Endothelial cell (in vitro differentiated cells): ENCODE measurements at regions not wholly inside any gene's neighbourhood (a gene's known extent, or its start where the extent isn't known, plus 50 kb on each side); places are given as distances from the start of the nearest gene placed in this dataset.

Experiments
- DNase-seq: peaks from one replicate; pipeline ENCODE4 v3.0.0; 2021; ENCODE audit warnings: low spot score
- H3K27ac Mint-ChIP-seq: one replicate; pipeline ENCODE4 v1.8.0; 2021; ENCODE audit warnings: mixed read lengths, inconsistent platforms; ENCODE audit not compliant: unreplicated experiment
- H3K27me3 Mint-ChIP-seq: one replicate; pipeline ENCODE4 v1.8.0; 2021; ENCODE audit warnings: mild to moderate bottlenecking, moderate library complexity, mixed read lengths, inconsistent platforms; ENCODE audit not compliant: unreplicated experiment
- H3K36me3 Mint-ChIP-seq: one replicate; pipeline ENCODE4 v1.8.0; 2021; ENCODE audit warnings: mild to moderate bottlenecking, low read depth, mixed read lengths, inconsistent platforms; ENCODE audit not compliant: unreplicated experiment
- H3K4me1 Mint-ChIP-seq: one replicate; pipeline ENCODE4 v1.8.0; 2021; ENCODE audit warnings: mild to moderate bottlenecking, mixed read lengths, inconsistent platforms; ENCODE audit not compliant: unreplicated experiment
- H3K4me3 Mint-ChIP-seq: one replicate; pipeline ENCODE4 v1.8.0; 2021; ENCODE audit warnings: mild to moderate bottlenecking, mixed read lengths, inconsistent platforms; ENCODE audit not compliant: unreplicated experiment
- H3K9me3 Mint-ChIP-seq: one replicate; pipeline ENCODE4 v1.8.0; 2021; ENCODE audit warnings: mixed read lengths, inconsistent platforms; ENCODE audit not compliant: unreplicated experiment
- TF ChIP-seq, protein P1 (sequence below): fragments of 200-600 bp; sonication (generic); IDR thresholded peaks from one replicate; pipeline ENCODE4 v1.5.0; 2021; ENCODE audit warnings: antibody characterized with exemption; ENCODE audit not compliant: unreplicated experiment

DNA sequence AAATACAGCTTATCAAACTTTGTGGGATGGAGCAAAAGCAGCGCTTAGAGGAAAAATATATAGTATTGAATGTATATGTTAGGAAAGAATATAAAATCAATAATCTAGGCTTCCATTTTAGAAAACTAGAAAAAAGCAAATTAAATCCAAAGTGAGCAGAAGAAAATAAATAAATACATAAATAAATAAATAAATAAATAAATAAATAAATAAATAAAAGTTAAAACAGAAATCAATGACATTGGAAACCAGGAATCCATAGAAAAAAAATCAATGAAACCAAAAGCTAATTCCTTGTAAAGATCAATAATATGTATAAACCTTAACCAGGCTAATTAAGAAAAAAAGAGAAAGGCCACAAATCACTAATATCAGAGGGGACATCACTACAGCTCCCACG lies 141.8 kb upstream of the C1QTNF7 start:
- no peaks in the 10 kb centered on the region for H3K9me3 Mint-ChIP-seq
- H3K36me3 Mint-ChIP-seq, result no peaks in the 10 kb centered on the region
- H3K27ac Mint-ChIP-seq, result no peak overlapping the region
- no peaks in the 10 kb centered on the region for H3K27me3 Mint-ChIP-seq
- DNase-seq, result no peak
- no peak overlapping the region for H3K4me3 Mint-ChIP-seq
- no peaks in the 10 kb centered on the region for H3K4me1 Mint-ChIP-seq
- TF ChIP-seq, protein P1, sequence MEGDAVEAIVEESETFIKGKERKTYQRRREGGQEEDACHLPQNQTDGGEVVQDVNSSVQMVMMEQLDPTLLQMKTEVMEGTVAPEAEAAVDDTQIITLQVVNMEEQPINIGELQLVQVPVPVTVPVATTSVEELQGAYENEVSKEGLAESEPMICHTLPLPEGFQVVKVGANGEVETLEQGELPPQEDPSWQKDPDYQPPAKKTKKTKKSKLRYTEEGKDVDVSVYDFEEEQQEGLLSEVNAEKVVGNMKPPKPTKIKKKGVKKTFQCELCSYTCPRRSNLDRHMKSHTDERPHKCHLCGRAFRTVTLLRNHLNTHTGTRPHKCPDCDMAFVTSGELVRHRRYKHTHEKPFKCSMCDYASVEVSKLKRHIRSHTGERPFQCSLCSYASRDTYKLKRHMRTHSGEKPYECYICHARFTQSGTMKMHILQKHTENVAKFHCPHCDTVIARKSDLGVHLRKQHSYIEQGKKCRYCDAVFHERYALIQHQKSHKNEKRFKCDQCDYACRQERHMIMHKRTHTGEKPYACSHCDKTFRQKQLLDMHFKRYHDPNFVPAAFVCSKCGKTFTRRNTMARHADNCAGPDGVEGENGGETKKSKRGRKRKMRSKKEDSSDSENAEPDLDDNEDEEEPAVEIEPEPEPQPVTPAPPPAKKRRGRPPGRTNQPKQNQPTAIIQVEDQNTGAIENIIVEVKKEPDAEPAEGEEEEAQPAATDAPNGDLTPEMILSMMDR, result no peak

DNA sequence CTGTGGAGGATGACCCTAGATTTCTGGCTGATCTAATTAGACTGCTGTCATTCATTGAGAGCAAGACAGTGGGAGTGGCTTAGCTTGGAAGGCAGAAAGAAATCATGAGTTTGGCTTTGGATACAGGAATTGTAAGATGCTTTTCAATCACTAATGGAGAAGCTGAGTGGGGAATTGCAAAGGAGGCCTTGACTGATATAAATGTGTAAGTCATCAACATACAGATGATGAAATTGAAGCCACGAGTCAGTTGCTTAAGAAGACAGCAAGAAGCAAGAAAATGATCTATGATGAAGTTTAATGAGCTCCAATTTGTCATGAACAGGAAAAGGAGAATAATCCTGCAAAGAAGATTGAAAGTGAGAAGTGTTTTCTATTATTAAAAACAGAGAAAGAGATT lies 136.7 kb upstream of the C1QTNF7 start:
- no peaks in the 10 kb centered on the region for H3K27me3 Mint-ChIP-seq
- no peak overlapping the region for H3K27ac Mint-ChIP-seq
- H3K36me3 Mint-ChIP-seq, result no peaks in the 10 kb centered on the region

GRCh38 chr4:15293711-15294110 lies 134.1 kb upstream of the C1QTNF7 start:
- DNase-seq, result no peak
- Mint-ChIP-seq H3K36me3 (no peaks in the 10 kb centered on the region), H3K9me3 (no peaks in the 10 kb centered on the region), H3K4me3 (no peak overlapping the region), H3K27ac (no peak overlapping the region), H3K4me1 (no peaks in the 10 kb centered on the region), H3K27me3 (no peaks in the 10 kb centered on the region)
- TF ChIP-seq, protein P1, result no peak

More for the DNA sequence above, 136.7 kb upstream of the C1QTNF7 start:
- Mint-ChIP-seq H3K4me1 (no peaks in the 10 kb centered on the region), H3K4me3 (no peak overlapping the region), H3K9me3 (no peaks in the 10 kb centered on the region)
- DNase-seq, result no peak
- TF ChIP-seq, protein P1, result no peak

- no peaks in the 10 kb centered on the region for H3K9me3 Mint-ChIP-seq
- H3K36me3 Mint-ChIP-seq, result no peaks in the 10 kb centered on the region
- no peak for DNase-seq
- H3K27ac Mint-ChIP-seq, result no peak overlapping the region
- no peaks in the 10 kb centered on the region for H3K27me3 Mint-ChIP-seq
- TF ChIP-seq, protein P1, result no peak
- no peak overlapping the region for H3K4me3 Mint-ChIP-seq
- H3K4me1 Mint-ChIP-seq, result no peaks in the 10 kb centered on the region
Observed at GRCh38 chr4:15294202-15294601, 133.6 kb upstream of the C1QTNF7 start.

DNA sequence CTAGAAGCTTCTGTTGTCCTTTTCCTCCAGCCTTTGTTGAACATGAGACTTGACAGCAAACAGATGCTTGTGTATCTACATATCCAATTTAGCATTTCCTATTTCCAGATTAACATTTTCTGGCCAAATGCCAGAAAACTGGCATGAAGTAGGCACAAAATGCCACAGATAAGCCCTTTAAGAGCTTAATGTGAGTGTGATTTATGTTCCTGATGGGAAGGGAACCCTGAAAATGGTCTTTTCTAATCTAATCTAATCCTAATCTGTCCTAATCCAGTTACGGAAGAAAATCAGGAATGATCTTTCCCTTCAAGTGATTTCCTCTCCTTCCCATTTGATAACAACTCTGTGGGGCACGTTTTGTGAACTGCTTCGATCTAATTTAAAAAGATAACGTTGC lies 133.0 kb upstream of the C1QTNF7 start:
- TF ChIP-seq, protein P1, result no peak
- Mint-ChIP-seq H3K4me3 (no peak overlapping the region), H3K27ac (no peak overlapping the region), H3K27me3 (no peaks in the 10 kb centered on the region), H3K36me3 (no peaks in the 10 kb centered on the region), H3K9me3 (no peaks in the 10 kb centered on the region), H3K4me1 (no peaks in the 10 kb centered on the region)
- no peak for DNase-seq
